ENCODE measurements at regions not wholly inside any gene's neighbourhood (a gene's known extent, or its start where the extent isn't known, plus 50 kb on each side); places are given as distances from the start of the nearest gene placed in this dataset.

GRCh38 chr12:118908811-118909210 lies 72.5 kb upstream of the SRRM4 start:
- no peaks in the 10 kb centered on the region for H3K4me1 ChIP-seq
- 54 to 65% (median 56%) methylated on average over 8 of the region's 8 CpGs for WGBS, 3 donors
- H3K27ac ChIP-seq, result no peak overlapping the region
- H3K9me3 ChIP-seq, result no peaks in the 10 kb centered on the region
- H3K27me3 ChIP-seq (ENCODE audit: insufficient read depth in 3 of 3, low read length in 2 of 3), result peaks cover 0 to 3% (median 0%) of the 10 kb centered on the region in 3 donors
- intact Hi-C loops (cut with DNase I), result no loop called here
- ATAC-seq, result no peak
- DNase-seq, result no peak
- no peak overlapping the region for H3K4me3 ChIP-seq
- no peaks in the 10 kb centered on the region for H3K36me3 ChIP-seq (ENCODE audit: insufficient read depth in 1 of 2, low read depth in 1 of 2)
- no peak for TF ChIP-seq CTCF (IDR thresholded peaks at IDR 0.05)

GRCh38 chr12:118912697-118913270 lies 68.6 kb upstream of the SRRM4 start:
- 62 to 65% (median 64%) methylated on average over 9 of the region's 9 CpGs for WGBS, 3 donors
- Histone ChIP-seq H3K4me1 (no peaks in the 10 kb centered on the region), H3K27ac (no peak overlapping the region), H3K27me3 (ENCODE audit: insufficient read depth in 3 of 3, low read length in 2 of 3) (peaks cover 0 to 3% (median 0%) of the 10 kb centered on the region in 3 donors), H3K4me3 (no peak overlapping the region), H3K9me3 (no peaks in the 10 kb centered on the region), H3K36me3 (ENCODE audit: insufficient read depth in 1 of 2, low read depth in 1 of 2) (no peaks in the 10 kb centered on the region)
- TF ChIP-seq CTCF (IDR thresholded peaks at IDR 0.05), result no peak
- DNase-seq, result no peak
- intact Hi-C loops (cut with DNase I), result no loop called here
- no peak for ATAC-seq

- WGBS, 3 donors, result 77 to 96% (median 84%) methylated on average over 2 of the region's 2 CpGs
- ATAC-seq, result no peak
- peaks cover 0 to 5% (median 0%) of the 10 kb centered on the region in 3 donors for H3K27me3 ChIP-seq (ENCODE audit: insufficient read depth in 3 of 3, low read length in 2 of 3)
These were observed 59.6 kb upstream of the SRRM4 start for GRCh38 chr12:118921761-118922160.

GRCh38 chr12:118922405-118922804 lies 58.9 kb upstream of the SRRM4 start:
- no peak for ATAC-seq
- H3K36me3 ChIP-seq (ENCODE audit: insufficient read depth in 1 of 2, low read depth in 1 of 2), result no peaks in the 10 kb centered on the region
- H3K27me3 ChIP-seq (ENCODE audit: insufficient read depth in 3 of 3, low read length in 2 of 3), result peaks cover 0 to 5% (median 0%) of the 10 kb centered on the region in 3 donors
- no peak overlapping the region for H3K4me3 ChIP-seq
- no peak for TF ChIP-seq CTCF (IDR thresholded peaks at IDR 0.05)
- H3K4me1 ChIP-seq, result no peaks in the 10 kb centered on the region
- WGBS, 3 donors, result 29 to 38% (median 34%) methylated on average over 2 of the region's 2 CpGs
- DNase-seq, result no peak
- intact Hi-C loops (cut with DNase I), result no loop called here
- H3K9me3 ChIP-seq, result no peaks in the 10 kb centered on the region
- no peak overlapping the region for H3K27ac ChIP-seq

More at GRCh38 chr12:118921761-118922160, 59.6 kb upstream of the SRRM4 start:
- no peaks in the 10 kb centered on the region for H3K4me1 ChIP-seq
- H3K36me3 ChIP-seq (ENCODE audit: insufficient read depth in 1 of 2, low read depth in 1 of 2), result no peaks in the 10 kb centered on the region
- H3K4me3 ChIP-seq, result no peak overlapping the region
- no peak overlapping the region for H3K27ac ChIP-seq
- DNase-seq, result no peak
- intact Hi-C loops (cut with DNase I), result no loop called here
- TF ChIP-seq CTCF (IDR thresholded peaks at IDR 0.05), result no peak
- no peaks in the 10 kb centered on the region for H3K9me3 ChIP-seq

DNA sequence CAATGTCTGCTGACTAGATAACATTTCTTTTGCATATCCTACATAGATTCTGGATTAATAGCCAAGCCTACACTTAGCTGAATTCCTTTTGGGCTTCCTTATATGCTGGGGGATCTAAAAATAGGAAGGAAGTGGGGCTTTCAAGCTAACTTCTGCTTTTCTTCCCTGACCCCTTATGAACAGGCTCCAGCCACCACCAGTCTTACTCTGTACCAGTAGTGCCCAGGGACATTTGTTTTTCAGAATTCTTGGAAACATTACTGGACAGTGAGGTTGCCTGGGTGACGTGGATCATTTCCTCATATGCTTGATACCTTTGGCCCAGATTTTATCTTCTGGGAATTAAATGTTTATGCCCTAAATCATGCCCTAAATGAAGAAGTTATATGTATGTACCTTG lies 55.9 kb upstream of the SRRM4 start:
- no peaks in the 10 kb centered on the region for H3K27me3 ChIP-seq (ENCODE audit: insufficient read depth in 3 of 3, low read length in 2 of 3)
- no peaks in the 10 kb centered on the region for H3K9me3 ChIP-seq
- no peaks in the 10 kb centered on the region for H3K4me1 ChIP-seq
- DNase-seq, result no peak
- no peak overlapping the region for H3K27ac ChIP-seq
- H3K4me3 ChIP-seq, result no peak overlapping the region
- peak in 1 of 4 donors; percentile 50 for ATAC-seq
- intact Hi-C loops (cut with DNase I), result no loop called here
- WGBS, 3 donors, result 1 to 28% (median 13%) methylated on average over 1 of the region's 1 CpG
- H3K36me3 ChIP-seq (ENCODE audit: insufficient read depth in 1 of 2, low read depth in 1 of 2), result no peaks in the 10 kb centered on the region
- no peak for TF ChIP-seq CTCF (IDR thresholded peaks at IDR 0.05)

Measured in psoas muscle (tissue), 7 donors.